ENCODE measurements at regions not wholly inside any gene's neighbourhood (a gene's known extent, or its start where the extent isn't known, plus 50 kb on each side); places are given as distances from the start of the nearest gene placed in this dataset.

DNA sequence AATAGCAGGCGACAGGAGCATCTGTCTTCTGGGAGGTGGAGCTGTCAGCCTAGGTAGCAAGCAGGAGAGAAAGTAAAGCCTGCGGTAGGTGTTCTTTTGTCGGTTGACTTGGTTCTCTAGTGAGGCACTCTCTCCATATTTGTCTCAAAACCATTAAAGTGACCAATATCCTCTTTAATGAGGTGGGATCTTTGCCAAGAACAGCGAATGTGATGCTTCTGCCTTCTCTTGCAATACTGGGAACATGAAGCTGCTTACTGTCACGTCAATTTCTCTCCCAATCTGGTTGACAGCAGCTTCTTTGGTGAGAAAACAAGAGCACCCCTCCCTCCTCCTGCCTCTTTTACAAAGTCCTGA, 176.7 kb downstream of the ABCC12 start:
- Histone ChIP-seq H3K9ac (ENCODE audit: low read depth, low read length, poor library complexity, severe bottlenecking) (no peak overlapping the region), H3K4me3 (ENCODE audit: low read length, poor library complexity, severe bottlenecking) (no peak overlapping the region), H4K20me1 (ENCODE audit: insufficient read depth, low read length, poor library complexity, severe bottlenecking) (no peaks in the 10 kb centered on the region), H3K9me2 (replicated peaks; ENCODE audit: low read depth, low read length) (no peaks in the 10 kb centered on the region), H3K27me3 (ENCODE audit: insufficient read depth, low read length, poor library complexity, severe bottlenecking) (no peaks in the 10 kb centered on the region), H3K4me2 (ENCODE audit: low read depth, low read length, poor library complexity, severe bottlenecking) (no peak overlapping the region), H3K4me1 (ENCODE audit: insufficient read depth, low read length, poor library complexity, severe bottlenecking) (no peaks in the 10 kb centered on the region), H3K9me3 (ENCODE audit: insufficient read depth, low read depth, low read length) (no peaks in the 10 kb centered on the region), H3K36me3 (ENCODE audit: insufficient read depth, low read length) (no peaks in the 10 kb centered on the region), H3F3A (ENCODE audit: low read depth) (no peaks in the 10 kb centered on the region), H2AFZ (ENCODE audit: low read length) (no peak overlapping the region), H3K79me2 (ENCODE audit: insufficient read depth, low read length) (no peaks in the 10 kb centered on the region)
- TF ChIP-seq EZH2phosphoT487 (IDR thresholded peaks at IDR 0.05; ENCODE audit: borderline replicate concordance), result no peak
- TF ChIP-seq, protein P1, sequence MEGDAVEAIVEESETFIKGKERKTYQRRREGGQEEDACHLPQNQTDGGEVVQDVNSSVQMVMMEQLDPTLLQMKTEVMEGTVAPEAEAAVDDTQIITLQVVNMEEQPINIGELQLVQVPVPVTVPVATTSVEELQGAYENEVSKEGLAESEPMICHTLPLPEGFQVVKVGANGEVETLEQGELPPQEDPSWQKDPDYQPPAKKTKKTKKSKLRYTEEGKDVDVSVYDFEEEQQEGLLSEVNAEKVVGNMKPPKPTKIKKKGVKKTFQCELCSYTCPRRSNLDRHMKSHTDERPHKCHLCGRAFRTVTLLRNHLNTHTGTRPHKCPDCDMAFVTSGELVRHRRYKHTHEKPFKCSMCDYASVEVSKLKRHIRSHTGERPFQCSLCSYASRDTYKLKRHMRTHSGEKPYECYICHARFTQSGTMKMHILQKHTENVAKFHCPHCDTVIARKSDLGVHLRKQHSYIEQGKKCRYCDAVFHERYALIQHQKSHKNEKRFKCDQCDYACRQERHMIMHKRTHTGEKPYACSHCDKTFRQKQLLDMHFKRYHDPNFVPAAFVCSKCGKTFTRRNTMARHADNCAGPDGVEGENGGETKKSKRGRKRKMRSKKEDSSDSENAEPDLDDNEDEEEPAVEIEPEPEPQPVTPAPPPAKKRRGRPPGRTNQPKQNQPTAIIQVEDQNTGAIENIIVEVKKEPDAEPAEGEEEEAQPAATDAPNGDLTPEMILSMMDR (conservative IDR thresholded peaks at IDR 0.05; ENCODE audit: low read length), result no peak

DNA sequence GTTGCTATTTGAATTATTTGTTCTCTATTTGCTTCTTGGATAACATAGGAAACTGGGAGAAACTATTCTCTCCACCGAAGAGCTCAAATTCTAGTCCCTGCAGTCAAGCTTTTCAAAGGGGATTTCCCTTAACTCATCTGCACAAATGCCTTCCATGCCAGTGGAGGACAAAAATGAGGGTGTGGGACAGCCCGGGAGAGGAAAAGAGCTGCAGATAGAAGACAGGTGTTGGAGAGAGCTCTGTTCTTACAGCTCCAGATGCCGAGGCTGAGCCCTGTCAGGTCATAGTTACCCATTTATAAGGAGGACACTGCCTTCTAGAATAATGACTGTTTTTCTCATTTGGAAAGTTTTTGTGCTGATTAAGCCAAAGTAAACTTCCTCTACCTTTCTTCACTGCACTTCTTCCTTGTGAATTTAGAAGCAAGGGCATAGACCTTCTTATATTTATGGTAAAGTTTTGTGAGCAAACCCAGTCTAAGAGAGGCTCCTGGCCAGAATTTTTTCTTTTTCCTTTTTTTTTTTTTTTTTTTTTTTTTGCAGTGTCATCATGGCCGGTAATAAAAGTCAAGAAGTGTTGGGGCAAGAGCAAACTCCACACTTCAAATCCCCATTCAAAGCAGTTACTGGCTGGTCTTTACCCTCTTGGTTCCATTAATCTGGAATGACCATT, 177.2 kb downstream of the ABCC12 start:
- Histone ChIP-seq H3K9ac (ENCODE audit: low read depth, low read length, poor library complexity, severe bottlenecking) (no peak overlapping the region), H3K4me1 (ENCODE audit: insufficient read depth, low read length, poor library complexity, severe bottlenecking) (no peaks in the 10 kb centered on the region), H4K20me1 (ENCODE audit: insufficient read depth, low read length, poor library complexity, severe bottlenecking) (no peaks in the 10 kb centered on the region), H2AFZ (ENCODE audit: low read length) (no peak overlapping the region), H3K4me2 (ENCODE audit: low read depth, low read length, poor library complexity, severe bottlenecking) (no peak overlapping the region), H3K27me3 (ENCODE audit: insufficient read depth, low read length, poor library complexity, severe bottlenecking) (no peaks in the 10 kb centered on the region), H3K4me3 (ENCODE audit: low read length, poor library complexity, severe bottlenecking) (no peak overlapping the region), H3K36me3 (ENCODE audit: insufficient read depth, low read length) (no peaks in the 10 kb centered on the region), H3K9me2 (replicated peaks; ENCODE audit: low read depth, low read length) (no peaks in the 10 kb centered on the region), H3K79me2 (ENCODE audit: insufficient read depth, low read length) (no peaks in the 10 kb centered on the region), H3K9me3 (ENCODE audit: insufficient read depth, low read depth, low read length) (no peaks in the 10 kb centered on the region), H3F3A (ENCODE audit: low read depth) (no peaks in the 10 kb centered on the region)
- TF ChIP-seq, protein P1 (conservative IDR thresholded peaks at IDR 0.05; ENCODE audit: low read length), result no peak
- no peak for TF ChIP-seq EZH2phosphoT487 (IDR thresholded peaks at IDR 0.05; ENCODE audit: borderline replicate concordance)

DNA sequence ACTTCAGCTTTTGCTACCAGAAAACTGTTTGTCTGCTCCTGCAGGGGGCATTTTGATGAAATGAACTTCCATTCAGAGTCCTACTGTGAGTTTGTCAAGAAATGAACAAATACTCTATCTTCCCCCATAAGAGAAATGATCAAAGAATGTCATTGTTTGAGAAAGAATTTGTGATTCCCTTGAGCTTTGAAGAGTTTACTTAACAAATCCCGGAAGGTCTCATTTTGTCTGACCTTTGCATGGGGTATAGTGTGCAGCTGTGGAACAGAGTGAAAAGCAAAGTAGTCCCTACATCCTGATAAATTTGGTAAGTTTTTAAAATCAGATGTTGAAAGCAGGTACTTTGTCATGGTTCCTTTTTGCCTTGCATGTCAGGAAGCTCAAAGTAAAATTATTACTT, 178.0 kb downstream of the ABCC12 start:
- no peak overlapping the region for H3K4me2 ChIP-seq (ENCODE audit: low read depth, low read length, poor library complexity, severe bottlenecking)
- no peak overlapping the region for H3K4me3 ChIP-seq (ENCODE audit: low read length, poor library complexity, severe bottlenecking)
- H3F3A ChIP-seq (ENCODE audit: low read depth), result no peaks in the 10 kb centered on the region
- H3K9me2 ChIP-seq (replicated peaks; ENCODE audit: low read depth, low read length), result no peaks in the 10 kb centered on the region
- H4K20me1 ChIP-seq (ENCODE audit: insufficient read depth, low read length, poor library complexity, severe bottlenecking), result no peaks in the 10 kb centered on the region
- H3K4me1 ChIP-seq (ENCODE audit: insufficient read depth, low read length, poor library complexity, severe bottlenecking), result no peaks in the 10 kb centered on the region
- no peaks in the 10 kb centered on the region for H3K9me3 ChIP-seq (ENCODE audit: insufficient read depth, low read depth, low read length)
- H3K36me3 ChIP-seq (ENCODE audit: insufficient read depth, low read length), result no peaks in the 10 kb centered on the region
- TF ChIP-seq, protein P1 (conservative IDR thresholded peaks at IDR 0.05; ENCODE audit: low read length), result no peak
- no peak for TF ChIP-seq EZH2phosphoT487 (IDR thresholded peaks at IDR 0.05; ENCODE audit: borderline replicate concordance)
- H3K27me3 ChIP-seq (ENCODE audit: insufficient read depth, low read length, poor library complexity, severe bottlenecking), result no peaks in the 10 kb centered on the region
- no peaks in the 10 kb centered on the region for H3K79me2 ChIP-seq (ENCODE audit: insufficient read depth, low read length)
- no peak overlapping the region for H2AFZ ChIP-seq (ENCODE audit: low read length)
- no peak overlapping the region for H3K9ac ChIP-seq (ENCODE audit: low read depth, low read length, poor library complexity, severe bottlenecking)

Data from Loucy (cell line).